Muscle of back (tissue), 3 donors: ENCODE measurements at regions not wholly inside any gene's neighbourhood (a gene's known extent, or its start where the extent isn't known, plus 50 kb on each side); places are given as distances from the start of the nearest gene placed in this dataset.

Experiments
- DNase-seq, 3 donors: peaks; one replicate each; pipeline versions ENCODE4 v3.0.0 to v3.0.0-alpha.2; 2013

- peak; percentile 74 to 95 (median 89) for DNase-seq
These were observed 52.0 kb upstream of the FAM20B start for GRCh38 chr1:178973652-178974101.
